HG02763 (cell line): ENCODE measurements at regions not wholly inside any gene's neighbourhood (a gene's known extent, or its start where the extent isn't known, plus 50 kb on each side); places are given as distances from the start of the nearest gene placed in this dataset.
"Not testable (repeated sequence)": the region's sequence is repeated elsewhere in the genome, so short reads cannot be mapped to it uniquely, and the experiment has no call there.

ENCODE experiments used
- ATAC-seq: cut with Tn5 transposase; IDR thresholded peaks from one replicate; pipeline ENCODE4 v1.9.1; 2021; ENCODE audit warnings: mild to moderate bottlenecking, moderate library complexity; ENCODE audit not compliant: unreplicated experiment

GRCh38 chr3:102896851-102897621, 462.2 kb downstream of the ZPLD1 start:
- no peak for ATAC-seq

- no peak for ATAC-seq
These were observed 469.8 kb downstream of the ZPLD1 start for GRCh38 chr3:102904629-102905028.

GRCh38 chr3:102905811-102906210, 471.0 kb downstream of the ZPLD1 start:
- no peak for ATAC-seq

- ATAC-seq: no peak
These were observed 472.0 kb downstream of the ZPLD1 start for GRCh38 chr3:102906818-102907217.

GRCh38 chr3:102909904-102910303, 475.1 kb downstream of the ZPLD1 start:
- no peak for ATAC-seq

- ATAC-seq: no peak
These were observed 481.7 kb downstream of the ZPLD1 start for GRCh38 chr3:102916532-102916931.

- ATAC-seq: no peak
These were observed 491.8 kb downstream of the ZPLD1 start for GRCh38 chr3:102926618-102927017.

- no peak for ATAC-seq
These were observed 498.6 kb downstream of the ZPLD1 start for GRCh38 chr3:102933377-102933776.

- no peak for ATAC-seq
These were observed 501.8 kb downstream of the ZPLD1 start for GRCh38 chr3:102936511-102937045.

GRCh38 chr3:102941786-102942185, 507.0 kb downstream of the ZPLD1 start:
- no peak for ATAC-seq

GRCh38 chr3:102946445-102946844, 511.6 kb downstream of the ZPLD1 start:
- ATAC-seq: not testable (repeated sequence)

- ATAC-seq: no peak
These were observed 537.5 kb downstream of the ZPLD1 start for GRCh38 chr3:102972350-102972749.

- ATAC-seq: no peak
These were observed 539.5 kb downstream of the ZPLD1 start for GRCh38 chr3:102974333-102974732.

GRCh38 chr3:102979191-102979590, 544.4 kb downstream of the ZPLD1 start:
- no peak for ATAC-seq

- no peak for ATAC-seq
These were observed 545.0 kb downstream of the ZPLD1 start for GRCh38 chr3:102979682-102980354.

- no peak for ATAC-seq
These were observed 545.5 kb downstream of the ZPLD1 start for GRCh38 chr3:102980355-102980696.

GRCh38 chr3:103002425-103003176, 567.8 kb downstream of the ZPLD1 start:
- ATAC-seq: no peak

- no peak for ATAC-seq
These were observed 571.8 kb downstream of the ZPLD1 start for GRCh38 chr3:103006526-103007183.

- ATAC-seq: no peak
These were observed 574.8 kb downstream of the ZPLD1 start for GRCh38 chr3:103009609-103010008.

GRCh38 chr3:103025880-103026279, 591.1 kb downstream of the ZPLD1 start:
- ATAC-seq: no peak

- no peak for ATAC-seq
These were observed 599.0 kb downstream of the ZPLD1 start for GRCh38 chr3:103033841-103034240.
